ENCODE measurements at regions not wholly inside any gene's neighbourhood (a gene's known extent, or its start where the extent isn't known, plus 50 kb on each side); places are given as distances from the start of the nearest gene placed in this dataset.
"Not testable (repeated sequence)": the region's sequence is repeated elsewhere in the genome, so short reads cannot be mapped to it uniquely, and the experiment has no call there.

GRCh38 chr4:125791896-125792295 lies 477.1 kb downstream of the FAT4 start:
- no peak for DNase-seq (ENCODE audit: low read depth)
- H3K4me3 ChIP-seq (ENCODE audit: control insufficient read depth, low read depth, low read length), result no peak overlapping the region
- TF ChIP-seq, protein P1, sequence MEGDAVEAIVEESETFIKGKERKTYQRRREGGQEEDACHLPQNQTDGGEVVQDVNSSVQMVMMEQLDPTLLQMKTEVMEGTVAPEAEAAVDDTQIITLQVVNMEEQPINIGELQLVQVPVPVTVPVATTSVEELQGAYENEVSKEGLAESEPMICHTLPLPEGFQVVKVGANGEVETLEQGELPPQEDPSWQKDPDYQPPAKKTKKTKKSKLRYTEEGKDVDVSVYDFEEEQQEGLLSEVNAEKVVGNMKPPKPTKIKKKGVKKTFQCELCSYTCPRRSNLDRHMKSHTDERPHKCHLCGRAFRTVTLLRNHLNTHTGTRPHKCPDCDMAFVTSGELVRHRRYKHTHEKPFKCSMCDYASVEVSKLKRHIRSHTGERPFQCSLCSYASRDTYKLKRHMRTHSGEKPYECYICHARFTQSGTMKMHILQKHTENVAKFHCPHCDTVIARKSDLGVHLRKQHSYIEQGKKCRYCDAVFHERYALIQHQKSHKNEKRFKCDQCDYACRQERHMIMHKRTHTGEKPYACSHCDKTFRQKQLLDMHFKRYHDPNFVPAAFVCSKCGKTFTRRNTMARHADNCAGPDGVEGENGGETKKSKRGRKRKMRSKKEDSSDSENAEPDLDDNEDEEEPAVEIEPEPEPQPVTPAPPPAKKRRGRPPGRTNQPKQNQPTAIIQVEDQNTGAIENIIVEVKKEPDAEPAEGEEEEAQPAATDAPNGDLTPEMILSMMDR (conservative IDR thresholded peaks at IDR 0.05; ENCODE audit: control insufficient read depth, insufficient read depth, low read depth, low read length), result no peak

DNA sequence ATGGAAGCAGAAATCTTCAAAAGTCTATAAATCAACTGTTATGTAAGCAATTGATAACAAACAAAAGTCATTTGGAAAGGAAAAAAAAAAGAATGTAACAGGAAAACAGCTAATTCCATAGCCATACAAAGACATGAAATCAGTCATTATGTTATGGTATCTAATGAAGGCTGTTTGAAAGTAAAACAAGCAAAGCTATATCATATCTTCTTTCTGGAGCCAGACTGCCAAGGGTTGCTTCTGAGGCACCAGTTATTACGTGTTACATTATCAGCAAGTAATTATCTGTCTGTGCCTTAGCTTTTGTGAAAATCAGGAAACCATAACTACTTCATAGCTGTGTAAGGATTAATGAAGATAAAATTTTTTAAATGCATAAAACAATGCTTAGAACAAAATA lies 480.2 kb downstream of the FAT4 start:
- no peak for DNase-seq (ENCODE audit: low read depth)
- H3K4me3 ChIP-seq (ENCODE audit: control insufficient read depth, low read depth, low read length), result no peak overlapping the region
- TF ChIP-seq, protein P1 (conservative IDR thresholded peaks at IDR 0.05; ENCODE audit: control insufficient read depth, insufficient read depth, low read depth, low read length), result no peak

GRCh38 chr4:125796138-125796537 lies 481.4 kb downstream of the FAT4 start:
- H3K4me3 ChIP-seq (ENCODE audit: control insufficient read depth, low read depth, low read length), result no peak overlapping the region
- no peak for DNase-seq (ENCODE audit: low read depth)
- TF ChIP-seq, protein P1 (conservative IDR thresholded peaks at IDR 0.05; ENCODE audit: control insufficient read depth, insufficient read depth, low read depth, low read length), result no peak

GRCh38 chr4:125797621-125798020 lies 482.9 kb downstream of the FAT4 start:
- H3K4me3 ChIP-seq (ENCODE audit: control insufficient read depth, low read depth, low read length); DNase-seq (ENCODE audit: low read depth): not testable (repeated sequence)

GRCh38 chr4:125801373-125801772 lies 486.6 kb downstream of the FAT4 start:
- H3K4me3 ChIP-seq (ENCODE audit: control insufficient read depth, low read depth, low read length), result no peak overlapping the region
- TF ChIP-seq, protein P1 (conservative IDR thresholded peaks at IDR 0.05; ENCODE audit: control insufficient read depth, insufficient read depth, low read depth, low read length), result no peak
- DNase-seq (ENCODE audit: low read depth), result no peak

DNA sequence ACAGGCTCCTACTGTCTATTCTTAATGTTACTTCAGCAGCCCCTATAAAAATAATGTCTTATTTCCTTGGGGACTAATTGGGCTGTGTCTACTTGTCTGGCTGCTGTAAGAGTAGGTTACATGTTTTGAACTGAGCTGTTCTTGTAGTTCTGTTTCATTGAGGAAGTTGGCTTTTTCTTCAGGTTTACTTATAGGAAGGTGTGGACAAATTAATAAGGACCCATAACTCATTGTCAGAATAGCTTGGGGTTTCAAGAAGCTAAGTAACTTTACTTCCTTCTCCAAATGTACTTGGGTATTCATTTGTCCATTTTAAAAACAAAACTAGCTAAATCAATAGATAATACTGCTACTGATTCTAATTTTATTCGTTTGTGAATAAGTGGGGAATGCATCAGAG lies 487.2 kb downstream of the FAT4 start:
- DNase-seq (ENCODE audit: low read depth), result no peak
- no peak overlapping the region for H3K4me3 ChIP-seq (ENCODE audit: control insufficient read depth, low read depth, low read length)
- TF ChIP-seq, protein P1 (conservative IDR thresholded peaks at IDR 0.05; ENCODE audit: control insufficient read depth, insufficient read depth, low read depth, low read length), result no peak

DNA sequence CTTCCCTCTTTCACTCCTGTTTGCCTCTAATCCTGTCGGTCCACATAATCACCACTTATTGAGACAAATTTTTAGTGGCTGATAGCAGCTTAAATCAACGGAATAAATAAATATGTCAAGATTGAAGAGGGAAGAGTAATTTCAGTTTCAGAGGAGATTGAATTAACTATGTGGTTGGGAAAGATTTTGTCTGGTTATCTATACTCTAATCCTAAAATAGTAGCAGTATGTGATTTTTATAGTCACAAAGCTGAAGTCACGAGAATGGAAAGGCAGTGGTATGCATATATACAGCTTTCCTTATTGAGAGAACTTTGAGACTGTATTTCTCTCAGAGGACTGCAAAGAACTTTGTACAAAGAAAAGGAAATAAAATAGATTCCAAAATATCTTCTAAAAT lies 493.3 kb downstream of the FAT4 start:
- H3K4me3 ChIP-seq (ENCODE audit: control insufficient read depth, low read depth, low read length), result no peak overlapping the region
- TF ChIP-seq, protein P1 (conservative IDR thresholded peaks at IDR 0.05; ENCODE audit: control insufficient read depth, insufficient read depth, low read depth, low read length), result no peak
- no peak for DNase-seq (ENCODE audit: low read depth)
